Pancreas (tissue), 10 donors: ENCODE measurements at regions not wholly inside any gene's neighbourhood (a gene's known extent, or its start where the extent isn't known, plus 50 kb on each side); places are given as distances from the start of the nearest gene placed in this dataset.

Experiments
- ATAC-seq, 4 donors: fragments of 200-7000 bp; cut with Tn5 transposase; one replicate each; pipeline versions ENCODE4 v1.8.0 to v1.9.1; 2020; ENCODE audit warnings: mild to moderate bottlenecking in 4 of 4, moderate library complexity in 4 of 4
- DNase-seq, 6 donors: peaks; one replicate each; pipeline ENCODE4 v3.0.0-alpha.2; 2020
- FAIRE-seq: peaks from 2 replicates; lab custom pipeline; 2012; peaks lifted over from hg19 to GRCh38; lab: Jason Lieb, UNC
- H3K27ac ChIP-seq, 4 donors: fragments of 200-600 bp; sonication (generic); 1 replicate in 3 of 4; 2 replicates in 1 of 4; pipeline versions ENCODE4 v1.5.0 to v1.8.0; 2020
- H3K27me3 ChIP-seq, 4 donors: fragments of 200-600 bp; one replicate each; pipeline ENCODE4 v1.8.0; 2021
- H3K36me3 ChIP-seq, 3 donors: fragments of 200-600 bp; sonication (generic) in 1 of 3; one replicate each; pipeline versions ENCODE4 v1.5.0 to v1.8.0; 2020 to 2021
- H3K4me1 ChIP-seq, 3 donors: fragments of 200-600 bp; one replicate each; pipeline ENCODE4 v1.8.0; 2021
- H3K4me3 ChIP-seq, 4 donors: fragments of 200-600 bp; sonication (generic) in 2 of 4; one replicate each; pipeline versions ENCODE4 v1.5.0 to v1.8.0; 2020 to 2021
- H3K9me3 ChIP-seq, 4 donors: fragments of 200-600 bp; one replicate each; pipeline ENCODE4 v1.8.0; 2021
- CTCF ChIP-seq, 4 donors: fragments of 200-600 bp; sonication (generic) in 3 of 4; IDR thresholded peaks; one replicate each; pipeline versions ENCODE4 v1.5.0 to v1.8.0; 2021; ENCODE audit warnings: antibody characterized with exemption in 4 of 4
- WGBS, 2 donors: extraction: QIAGEN DNeasy Blood & Tissue Kit; methylation state at CpG; one replicate each; pipeline ENCODE4 v1.1.7; 2013; 5-methylcytosine and 5-hydroxymethylcytosine counted together
- intact Hi-C, 3 donors: fragments of 100-400 bp; cut with DNase I; formaldehyde crosslinking; loops; one replicate each; pipeline versions ENCODE4 v1.11.1 to v1.14.2; 2022
- donor health status: healthy with polysubstance abuse.
- donor health status: DM: no; HTN: no; CAD: no; lungs with moderate emphysema.
- donor health status: DM: no; HTN: no; CAD: no.
- donor health status: control.
- donor health status: control.
- donor health status: Bipolar disorder and iron deficiency.
- donor health status: DM: yes; HTN: yes; CAD: no.
- donor health status: DM: no; HTN: no; CAD: no.
- donor health status: DM: no; HTN: no; CAD: no.
- donor health status: DM: yes; HTN: yes; CAD: no.

- TF ChIP-seq CTCF (IDR thresholded peaks at IDR 0.05): no peak
- intact Hi-C loops: no loop called here
- FAIRE-seq (no peak), ATAC-seq (no peak), DNase-seq (peak in 3 of 6 donors; percentile 5 to 51 (median 39))
- H3K27ac ChIP-seq: no peak overlapping the region
- H3K4me1 ChIP-seq: peaks cover 0 to 10% (median 0%) of the 10 kb centered on the region in 3 donors
- no peaks in the 10 kb centered on the region for H3K9me3 ChIP-seq
- H3K36me3 ChIP-seq: no peaks in the 10 kb centered on the region
- no peak overlapping the region for H3K4me3 ChIP-seq
- WGBS, 2 donors: 80 to 92% methylated on average over 9 of the region's 9 CpGs
- H3K27me3 ChIP-seq: no peaks in the 10 kb centered on the region
Measured at GRCh38 chr6:62445521-62445920, 159.5 kb upstream of the KHDRBS2 start.

GRCh38 chr6:62441182-62441581 lies 155.2 kb upstream of the KHDRBS2 start:
- DNase-seq: peak in 1 of 6 donors; percentile 8
- no peak for TF ChIP-seq CTCF (IDR thresholded peaks at IDR 0.05)
- no peak overlapping the region for H3K4me3 ChIP-seq
- ATAC-seq: no peak
- no peaks in the 10 kb centered on the region for H3K9me3 ChIP-seq
- peaks cover 0 to under 1% (median 0%) of the 10 kb centered on the region in 3 donors for H3K4me1 ChIP-seq
- H3K36me3 ChIP-seq: no peaks in the 10 kb centered on the region
- intact Hi-C loops: no loop called here
- H3K27ac ChIP-seq: no peak overlapping the region
- WGBS, 2 donors: 53 to 79% methylated on average over 1 of the region's 1 CpG
- H3K27me3 ChIP-seq: no peaks in the 10 kb centered on the region
- FAIRE-seq: no peak

GRCh38 chr6:62429781-62430180 lies 143.8 kb upstream of the KHDRBS2 start:
- no peak for ATAC-seq
- no peak overlapping the region for H3K27ac ChIP-seq
- FAIRE-seq: no peak
- H3K4me1 ChIP-seq: no peaks in the 10 kb centered on the region
- 71 to 74% methylated on average over 5 of the region's 5 CpGs for WGBS, 2 donors
- intact Hi-C loops: no loop called here
- no peak overlapping the region for H3K4me3 ChIP-seq
- no peaks in the 10 kb centered on the region for H3K36me3 ChIP-seq
- no peak for TF ChIP-seq CTCF (IDR thresholded peaks at IDR 0.05)
- DNase-seq: no peak
- H3K27me3 ChIP-seq: no peaks in the 10 kb centered on the region
- H3K9me3 ChIP-seq: no peaks in the 10 kb centered on the region

GRCh38 chr6:62400521-62401259 lies 114.7 kb upstream of the KHDRBS2 start:
- intact Hi-C loops: no loop called here
- H3K36me3 ChIP-seq: no peaks in the 10 kb centered on the region
- H3K4me1 ChIP-seq: no peaks in the 10 kb centered on the region
- DNase-seq (no peak), ATAC-seq (no peak), FAIRE-seq (no peak)
- TF ChIP-seq CTCF (IDR thresholded peaks at IDR 0.05): no peak
- no peak overlapping the region for H3K4me3 ChIP-seq
- no peak overlapping the region for H3K27ac ChIP-seq
- H3K9me3 ChIP-seq: no peaks in the 10 kb centered on the region
- no peaks in the 10 kb centered on the region for H3K27me3 ChIP-seq
- 59 to 70% methylated on average over 6 of the region's 6 CpGs for WGBS, 2 donors

GRCh38 chr6:62393608-62394007 lies 107.6 kb upstream of the KHDRBS2 start:
- TF ChIP-seq CTCF (IDR thresholded peaks at IDR 0.05): no peak
- Histone ChIP-seq H3K9me3 (no peaks in the 10 kb centered on the region), H3K36me3 (no peaks in the 10 kb centered on the region), H3K4me1 (no peaks in the 10 kb centered on the region), H3K4me3 (no peak overlapping the region), H3K27ac (no peak overlapping the region), H3K27me3 (no peaks in the 10 kb centered on the region)
- DNase-seq (no peak), FAIRE-seq (no peak), ATAC-seq (no peak)
- 57 to 61% methylated on average over 3 of the region's 3 CpGs for WGBS, 2 donors
- intact Hi-C loops: no loop called here
